ENCODE measurements at regions not wholly inside any gene's neighbourhood (a gene's known extent, or its start where the extent isn't known, plus 50 kb on each side); places are given as distances from the start of the nearest gene placed in this dataset.

DNA sequence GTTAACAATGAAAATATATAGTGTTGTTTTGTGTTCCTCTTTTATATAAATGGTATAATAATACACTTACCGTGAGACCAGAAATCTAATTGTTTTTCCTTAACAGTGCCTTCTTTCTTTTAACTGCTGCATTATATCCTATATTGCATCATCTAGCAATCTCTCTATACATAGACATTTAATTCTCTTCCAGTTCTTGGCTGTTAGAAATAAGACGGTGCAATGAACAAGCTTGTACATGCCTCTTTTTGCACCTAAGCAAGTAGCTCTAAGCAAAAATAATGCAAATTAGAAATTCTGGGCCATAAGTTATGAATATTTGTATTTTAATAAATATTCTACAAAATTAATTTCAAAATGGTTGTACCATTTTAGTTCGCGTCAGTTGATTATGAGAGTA lies 55.9 kb upstream of the AHR start:
- DNase-seq = no peak

- DNase-seq = no peak
Observed at GRCh38 chr7:17244786-17245185, 53.7 kb upstream of the AHR start.

- DNase-seq = no peak
Observed at GRCh38 chr7:17247357-17247756, 51.1 kb upstream of the AHR start.

GRCh38 chr7:17248527-17248926 lies 49.9 kb upstream of the AHR start:
- no peak for DNase-seq
